Muscle of leg (tissue), 3 donors: ENCODE measurements at regions not wholly inside any gene's neighbourhood (a gene's known extent, or its start where the extent isn't known, plus 50 kb on each side); places are given as distances from the start of the nearest gene placed in this dataset.
"Not testable (repeated sequence)": the region's sequence is repeated elsewhere in the genome, so short reads cannot be mapped to it uniquely, and the experiment has no call there.

Source experiments
- DNase-seq: peaks from one replicate; pipeline ENCODE4 v3.0.0; 2013
- H3K27ac ChIP-seq: one replicate; pipeline ENCODE4 v1.5.1; 2013; ENCODE audit warnings: mild to moderate bottlenecking, low read length, control low read depth
- H3K27me3 ChIP-seq: one replicate; pipeline ENCODE4 v1.6.1; 2013; ENCODE audit warnings: low read length; ENCODE audit not compliant: control insufficient read depth, insufficient read depth
- H3K36me3 ChIP-seq: one replicate; pipeline ENCODE4 v1.6.1; 2013; ENCODE audit warnings: low read length; ENCODE audit not compliant: control insufficient read depth, insufficient read depth
- H3K4me1 ChIP-seq: one replicate; pipeline ENCODE4 v1.6.1; 2013; ENCODE audit warnings: low read length; ENCODE audit not compliant: control insufficient read depth, insufficient read depth
- H3K4me3 ChIP-seq: one replicate; pipeline ENCODE4 v1.5.1; 2013; ENCODE audit warnings: low read length, control low read depth
- H3K9me3 ChIP-seq: replicated peaks from 2 replicates; pipeline ENCODE4 v1.6.1; 2013; ENCODE audit warnings: low read depth, low read length; ENCODE audit not compliant: control insufficient read depth
- WGBS: methylation state at CpG from one replicate; pipeline ENCODE4 v1.1.5; 2013; ENCODE audit warnings: missing lambda C conversion rate; ENCODE audit not compliant: insufficient coverage; 5-methylcytosine and 5-hydroxymethylcytosine counted together

DNA sequence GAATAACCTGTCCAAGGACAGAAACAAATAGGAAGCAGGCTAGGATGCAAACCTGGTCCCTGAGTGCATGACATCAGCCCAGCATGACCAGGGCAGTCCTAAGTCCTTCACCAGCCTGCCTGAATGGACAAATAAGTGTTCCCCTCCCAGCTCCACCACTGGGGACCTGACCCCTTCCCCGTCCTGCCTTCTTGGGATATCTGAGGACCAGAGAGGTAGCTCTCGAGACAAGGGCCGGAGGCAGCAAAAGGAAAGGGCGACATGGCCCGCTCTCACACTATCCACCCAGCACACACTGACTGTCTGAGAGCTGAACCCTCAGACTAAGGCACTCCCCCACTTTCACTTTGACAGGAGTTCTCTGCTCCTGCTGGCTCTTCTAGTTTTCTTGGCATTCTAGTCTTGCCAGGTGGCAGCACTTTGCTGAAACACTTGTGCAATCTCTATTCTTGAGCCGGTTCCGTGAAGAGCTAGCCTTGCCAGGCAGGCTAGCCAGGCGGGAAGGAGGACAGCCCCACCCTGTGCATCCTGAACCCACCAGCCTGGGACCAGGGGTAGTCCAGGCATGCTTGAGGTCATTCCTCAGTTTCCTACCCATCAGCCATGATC is 251.1 kb upstream of the RAB4A start:
- DNase-seq: no peak
- Histone ChIP-seq H3K4me3 (no peak overlapping the region), H3K9me3 (peaks cover 3% of the 10 kb centered on the region), H3K27ac (no peak overlapping the region), H3K27me3 (peaks cover 2% of the 10 kb centered on the region), H3K36me3 (no peaks in the 10 kb centered on the region), H3K4me1 (peaks cover 27% of the 10 kb centered on the region)
- WGBS: 89% methylated on average over 8 of the region's 8 CpGs

DNA sequence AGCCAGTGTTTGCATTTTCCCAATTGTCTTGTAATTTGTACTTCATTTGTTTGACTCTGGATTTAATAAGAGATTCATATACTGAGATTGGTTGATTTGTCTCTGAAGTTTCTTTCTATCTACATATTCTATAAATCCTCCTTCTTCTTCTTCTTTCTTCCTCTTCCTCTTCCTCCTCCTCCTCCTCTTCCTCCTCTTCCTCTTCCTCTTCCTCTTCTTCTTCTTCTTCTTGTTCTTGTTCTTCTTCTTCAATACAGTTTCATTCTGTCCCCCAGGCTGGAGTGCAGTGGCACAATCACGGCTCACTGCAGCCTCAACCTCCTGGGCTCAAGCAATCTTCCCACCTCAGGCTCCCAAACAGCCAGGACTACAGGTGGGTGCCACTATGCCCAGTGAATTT is 249.9 kb upstream of the RAB4A start:
- H3K4me1 ChIP-seq: peaks cover 28% of the 10 kb centered on the region
- H3K27ac ChIP-seq, DNase-seq, H3K27me3 ChIP-seq, H3K4me3 ChIP-seq, H3K36me3 ChIP-seq, H3K9me3 ChIP-seq: not testable (repeated sequence)
- 100% methylated on average over 1 of the region's 1 CpG for WGBS

DNA sequence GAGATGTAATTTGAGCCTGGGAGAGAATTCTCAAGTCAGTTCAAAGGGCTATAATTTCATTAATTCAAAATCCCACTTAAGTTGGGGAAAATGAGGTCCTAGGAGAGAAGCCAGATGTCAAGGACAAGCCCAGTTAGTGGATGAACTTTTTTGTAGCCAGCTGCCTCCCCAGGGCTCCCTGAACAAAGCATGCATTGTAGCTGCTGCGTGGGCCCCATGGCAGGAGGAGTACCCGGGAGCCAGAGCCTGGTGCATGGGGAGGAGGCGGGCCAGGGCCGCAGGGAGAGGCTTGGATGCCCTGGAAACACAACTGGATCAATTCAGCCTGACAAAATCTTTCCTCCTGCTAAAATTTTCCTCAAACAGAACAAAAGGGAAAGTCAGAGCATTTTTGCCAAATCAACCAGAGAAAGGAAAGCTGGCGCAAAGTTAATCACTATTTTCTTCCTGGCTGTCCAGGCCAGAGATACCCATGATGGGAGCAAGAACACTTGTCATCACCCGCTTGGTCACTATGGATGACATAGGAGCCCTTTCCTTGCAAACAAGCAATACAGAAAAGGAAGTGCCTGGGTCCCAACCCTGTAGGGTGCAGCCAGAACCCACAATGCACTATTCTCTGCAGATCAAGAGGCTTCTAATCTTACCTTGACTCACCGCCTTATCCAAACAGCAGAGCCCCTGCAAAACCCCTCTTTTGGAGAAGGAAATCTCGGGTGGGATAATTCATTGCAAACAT is 248.1 kb upstream of the RAB4A start:
- peaks cover 3% of the 10 kb centered on the region for H3K9me3 ChIP-seq
- peak overlapping the region; percentile 33 for H3K27ac ChIP-seq
- no peak overlapping the region for H3K4me3 ChIP-seq
- H3K4me1 ChIP-seq: peaks cover 34% of the 10 kb centered on the region
- DNase-seq: peak; percentile 62
- H3K36me3 ChIP-seq: no peaks in the 10 kb centered on the region
- H3K27me3 ChIP-seq: peaks cover 2% of the 10 kb centered on the region
- WGBS: 40% methylated on average over 3 of the region's 8 CpGs

DNA sequence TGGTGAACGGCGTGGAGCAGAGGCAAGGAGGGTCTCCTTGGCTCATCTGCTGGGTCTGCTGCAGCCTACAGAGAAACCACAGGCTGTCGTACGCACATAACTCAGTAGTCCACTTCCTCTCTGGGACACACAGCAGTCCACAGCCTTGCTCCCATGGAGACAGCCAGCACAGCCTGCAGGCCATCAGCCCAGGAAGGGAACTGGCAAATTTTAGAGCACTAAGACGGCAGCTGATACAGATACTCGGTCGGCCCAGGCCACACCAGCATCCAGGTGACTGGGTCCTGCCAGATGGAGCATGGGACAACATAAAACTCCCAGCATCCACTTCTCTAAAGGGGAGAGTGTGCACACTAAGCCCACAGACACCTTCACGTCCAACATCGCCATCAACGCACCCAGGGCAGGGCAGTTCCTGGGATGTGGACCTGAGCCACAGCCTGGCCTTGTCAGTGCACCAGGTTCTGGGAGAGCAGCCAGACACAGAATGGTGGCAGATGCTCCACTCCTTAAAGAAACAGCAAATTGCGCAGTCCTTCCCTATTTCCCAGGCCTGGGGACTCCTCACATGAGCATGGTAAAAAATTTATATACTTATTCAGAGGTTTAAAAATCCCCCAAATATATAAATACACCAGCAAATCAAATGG is 247.1 kb upstream of the RAB4A start:
- H3K9me3 ChIP-seq: peaks cover 2% of the 10 kb centered on the region
- peaks cover 1% of the 10 kb centered on the region for H3K27me3 ChIP-seq
- 60% methylated on average over 9 of the region's 11 CpGs for WGBS
- DNase-seq: peak; percentile 56
- no peaks in the 10 kb centered on the region for H3K36me3 ChIP-seq
- peaks cover 39% of the 10 kb centered on the region for H3K4me1 ChIP-seq
- H3K4me3 ChIP-seq: no peak overlapping the region
- H3K27ac ChIP-seq: no peak overlapping the region

DNA sequence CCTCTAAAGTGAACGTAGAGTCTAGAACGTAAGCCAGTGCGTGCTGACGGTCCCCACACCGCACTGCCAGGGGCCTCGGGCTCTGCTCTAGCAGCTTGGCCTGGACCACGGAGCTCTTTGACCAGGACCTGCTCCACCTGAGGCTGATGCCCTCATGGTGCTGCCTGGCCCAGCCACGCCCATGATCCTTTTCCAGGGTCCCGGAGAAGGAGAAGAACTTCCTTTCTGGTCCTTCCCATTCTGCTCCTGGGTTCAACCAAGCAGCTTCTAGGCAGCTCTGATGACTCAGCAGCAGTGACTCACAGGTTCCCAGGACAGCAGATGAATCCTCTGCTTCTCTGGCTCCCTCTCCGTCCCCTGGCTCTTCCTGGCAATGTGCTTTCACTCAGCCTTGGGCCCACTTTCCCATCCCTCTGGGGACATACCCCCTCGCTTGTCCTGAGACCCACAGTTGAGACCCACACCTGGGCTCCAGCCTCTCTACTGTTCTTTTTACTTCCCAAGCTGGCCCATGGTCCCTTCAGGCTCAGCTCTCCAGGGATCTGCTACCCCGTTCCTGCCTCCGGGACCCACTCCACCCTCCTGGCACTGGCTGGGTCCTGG is 246.3 kb upstream of the RAB4A start:
- Histone ChIP-seq H3K4me1 (peaks cover 47% of the 10 kb centered on the region), H3K27me3 (no peaks in the 10 kb centered on the region), H3K9me3 (no peaks in the 10 kb centered on the region), H3K36me3 (no peaks in the 10 kb centered on the region), H3K4me3 (no peak overlapping the region), H3K27ac (no peak overlapping the region)
- 81% methylated on average over 13 of the region's 13 CpGs for WGBS
- DNase-seq: peak; percentile 59

DNA sequence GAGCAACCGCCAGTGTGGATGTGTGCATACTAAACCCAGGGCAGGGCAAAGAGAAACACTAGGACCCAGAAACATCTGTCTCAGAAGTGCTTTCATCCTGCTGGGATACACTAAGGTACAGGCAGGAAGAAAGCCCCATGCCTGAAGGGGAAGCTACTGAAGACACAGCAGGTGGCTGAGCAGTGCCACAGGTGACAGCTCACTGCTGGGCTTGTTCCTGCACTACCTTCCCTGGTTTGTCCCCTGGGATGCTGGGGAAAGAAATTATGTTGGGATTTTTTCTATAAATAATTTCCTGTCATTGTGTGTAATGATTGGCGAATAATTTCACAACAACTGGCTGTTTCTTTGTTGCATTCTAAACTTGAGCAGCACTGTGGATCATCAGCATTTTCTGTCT is 245.3 kb upstream of the RAB4A start:
- peaks cover 54% of the 10 kb centered on the region for H3K4me1 ChIP-seq
- no peaks in the 10 kb centered on the region for H3K36me3 ChIP-seq
- no peak overlapping the region for H3K27ac ChIP-seq
- no peaks in the 10 kb centered on the region for H3K27me3 ChIP-seq
- H3K9me3 ChIP-seq: no peaks in the 10 kb centered on the region
- no peak for DNase-seq
- no peak overlapping the region for H3K4me3 ChIP-seq
- WGBS: 50% methylated on average over 1 of the region's 2 CpGs

DNA sequence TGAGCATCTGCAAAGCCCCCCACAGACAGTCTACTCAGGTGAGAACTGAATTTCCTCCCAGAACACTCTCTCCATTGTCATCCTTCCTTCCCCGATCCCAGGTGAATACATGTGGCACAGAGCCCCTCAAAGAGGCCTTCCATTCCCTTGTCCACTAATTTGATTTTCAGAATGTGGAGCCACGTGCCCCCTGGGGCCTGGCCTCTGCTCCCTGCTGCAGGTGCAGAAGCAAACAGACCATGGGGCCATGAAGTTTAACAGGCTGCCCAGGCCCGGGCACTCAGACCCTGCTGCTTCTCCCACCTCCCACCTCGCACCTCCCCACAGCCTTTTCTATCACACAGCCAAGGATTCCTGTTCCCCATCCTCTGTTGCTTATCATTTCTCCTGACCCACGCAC is 243.8 kb upstream of the RAB4A start:
- Histone ChIP-seq H3K36me3 (no peaks in the 10 kb centered on the region), H3K9me3 (no peaks in the 10 kb centered on the region), H3K27ac (no peak overlapping the region), H3K27me3 (no peaks in the 10 kb centered on the region), H3K4me3 (no peak overlapping the region), H3K4me1 (peaks cover 69% of the 10 kb centered on the region)
- DNase-seq: no peak
- 64% methylated on average over 5 of the region's 5 CpGs for WGBS

DNA sequence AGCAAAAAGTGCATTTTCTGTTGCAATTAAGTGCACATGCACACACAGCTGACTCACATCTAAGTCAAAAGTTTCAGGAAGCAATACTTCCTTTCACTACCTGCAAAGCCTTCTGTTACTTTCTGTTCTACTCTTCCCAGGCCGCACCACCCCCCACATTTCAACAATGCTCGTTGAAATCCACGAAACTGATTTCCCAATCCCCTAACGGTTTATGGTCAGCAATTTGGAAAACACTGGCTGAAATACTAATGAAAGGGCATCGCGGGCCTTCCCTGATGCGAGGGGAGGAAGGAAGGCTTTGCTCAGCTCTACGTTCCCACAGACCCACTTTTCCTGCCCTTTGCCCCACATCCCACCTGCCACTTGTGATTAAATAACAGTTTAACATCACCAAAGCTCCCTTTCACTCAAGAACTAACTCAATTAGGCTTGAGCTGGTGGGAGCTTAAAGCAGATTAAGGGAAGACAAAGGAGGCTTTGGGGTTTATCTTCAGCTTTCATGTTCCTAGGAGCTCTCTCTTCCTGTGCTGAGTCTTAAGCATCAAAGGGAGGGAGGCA is 243.2 kb upstream of the RAB4A start:
- H3K27me3 ChIP-seq: no peaks in the 10 kb centered on the region
- H3K4me3 ChIP-seq: no peak overlapping the region
- WGBS: 19% methylated on average over 3 of the region's 8 CpGs
- peak; percentile 57 for DNase-seq
- H3K36me3 ChIP-seq: no peaks in the 10 kb centered on the region
- peaks cover 70% of the 10 kb centered on the region for H3K4me1 ChIP-seq
- no peaks in the 10 kb centered on the region for H3K9me3 ChIP-seq
- H3K27ac ChIP-seq: no peak overlapping the region

DNA sequence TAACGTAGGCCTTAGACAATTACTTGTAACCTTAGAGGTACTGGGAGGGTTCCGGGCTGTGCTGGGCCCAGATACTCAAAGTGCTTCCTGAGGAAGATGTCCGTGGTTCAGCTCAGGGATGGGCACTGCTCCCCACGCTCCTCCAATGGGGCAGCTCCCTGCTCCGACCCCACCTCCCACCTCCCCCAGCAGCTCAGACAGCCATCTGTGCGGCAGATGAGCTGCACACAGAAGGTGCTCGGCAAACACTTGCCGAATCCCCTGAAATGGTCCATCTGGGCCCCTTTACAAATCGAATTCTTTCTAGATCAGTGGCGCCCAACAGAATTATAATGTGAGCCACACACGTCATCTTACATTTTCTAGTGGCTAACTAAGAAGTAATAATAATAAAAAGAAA is 242.4 kb upstream of the RAB4A start:
- H3K36me3 ChIP-seq: no peaks in the 10 kb centered on the region
- H3K27ac ChIP-seq: no peak overlapping the region
- peaks cover 66% of the 10 kb centered on the region for H3K4me1 ChIP-seq
- DNase-seq: no peak
- no peak overlapping the region for H3K4me3 ChIP-seq
- WGBS: 56% methylated on average over 6 of the region's 11 CpGs
- H3K27me3 ChIP-seq: no peaks in the 10 kb centered on the region
- no peaks in the 10 kb centered on the region for H3K9me3 ChIP-seq
